ENCODE measurements at regions not wholly inside any gene's neighbourhood (a gene's known extent, or its start where the extent isn't known, plus 50 kb on each side); places are given as distances from the start of the nearest gene placed in this dataset.

DNA sequence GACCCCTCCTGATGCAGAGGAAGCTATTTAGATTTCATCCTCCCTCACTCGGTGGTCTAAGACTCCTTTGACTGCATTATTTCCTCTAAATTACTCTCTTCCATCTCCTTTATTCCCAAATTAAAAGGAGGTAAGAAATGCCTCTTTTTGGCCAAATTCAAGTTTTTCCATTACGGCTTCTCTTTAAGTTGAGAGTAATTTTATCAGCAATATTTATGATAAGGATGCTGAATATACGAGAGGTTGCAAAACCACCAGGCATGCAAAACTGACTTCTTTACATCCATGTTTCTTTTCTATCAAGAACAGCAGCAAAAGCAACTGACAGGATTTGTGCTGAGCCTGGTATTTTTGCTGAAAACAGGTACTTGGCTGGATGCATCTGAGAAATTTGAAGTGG is 262.0 kb upstream of the RARB start:
- TF ChIP-seq CTCF (IDR thresholded peaks at IDR 0.05; ENCODE audit: poor library complexity, severe bottlenecking), result no peak
- TF ChIP-seq EP300 (conservative IDR thresholded peaks at IDR 0.05; ENCODE audit: poor library complexity, severe bottlenecking), result no peak
- no peak for TF ChIP-seq RAD21 (conservative IDR thresholded peaks at IDR 0.05)
- no peak for TF ChIP-seq TAF1 (IDR thresholded peaks at IDR 0.05; ENCODE audit: low read depth)
- TF ChIP-seq EZH2 (IDR thresholded peaks at IDR 0.05; ENCODE audit: borderline replicate concordance, insufficient read depth, low read length, poor library complexity, severe bottlenecking), result no peak
- TF ChIP-seq, protein P1, sequence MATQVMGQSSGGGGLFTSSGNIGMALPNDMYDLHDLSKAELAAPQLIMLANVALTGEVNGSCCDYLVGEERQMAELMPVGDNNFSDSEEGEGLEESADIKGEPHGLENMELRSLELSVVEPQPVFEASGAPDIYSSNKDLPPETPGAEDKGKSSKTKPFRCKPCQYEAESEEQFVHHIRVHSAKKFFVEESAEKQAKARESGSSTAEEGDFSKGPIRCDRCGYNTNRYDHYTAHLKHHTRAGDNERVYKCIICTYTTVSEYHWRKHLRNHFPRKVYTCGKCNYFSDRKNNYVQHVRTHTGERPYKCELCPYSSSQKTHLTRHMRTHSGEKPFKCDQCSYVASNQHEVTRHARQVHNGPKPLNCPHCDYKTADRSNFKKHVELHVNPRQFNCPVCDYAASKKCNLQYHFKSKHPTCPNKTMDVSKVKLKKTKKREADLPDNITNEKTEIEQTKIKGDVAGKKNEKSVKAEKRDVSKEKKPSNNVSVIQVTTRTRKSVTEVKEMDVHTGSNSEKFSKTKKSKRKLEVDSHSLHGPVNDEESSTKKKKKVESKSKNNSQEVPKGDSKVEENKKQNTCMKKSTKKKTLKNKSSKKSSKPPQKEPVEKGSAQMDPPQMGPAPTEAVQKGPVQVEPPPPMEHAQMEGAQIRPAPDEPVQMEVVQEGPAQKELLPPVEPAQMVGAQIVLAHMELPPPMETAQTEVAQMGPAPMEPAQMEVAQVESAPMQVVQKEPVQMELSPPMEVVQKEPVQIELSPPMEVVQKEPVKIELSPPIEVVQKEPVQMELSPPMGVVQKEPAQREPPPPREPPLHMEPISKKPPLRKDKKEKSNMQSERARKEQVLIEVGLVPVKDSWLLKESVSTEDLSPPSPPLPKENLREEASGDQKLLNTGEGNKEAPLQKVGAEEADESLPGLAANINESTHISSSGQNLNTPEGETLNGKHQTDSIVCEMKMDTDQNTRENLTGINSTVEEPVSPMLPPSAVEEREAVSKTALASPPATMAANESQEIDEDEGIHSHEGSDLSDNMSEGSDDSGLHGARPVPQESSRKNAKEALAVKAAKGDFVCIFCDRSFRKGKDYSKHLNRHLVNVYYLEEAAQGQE (IDR thresholded peaks at IDR 0.05; ENCODE audit: borderline replicate concordance), result no peak
- TF ChIP-seq MXI1 (conservative IDR thresholded peaks at IDR 0.05; ENCODE audit: poor library complexity, severe bottlenecking), result no peak
- no peak for TF ChIP-seq POLR2AphosphoS5 (IDR thresholded peaks at IDR 0.05)
